ENCODE measurements at regions not wholly inside any gene's neighbourhood (a gene's known extent, or its start where the extent isn't known, plus 50 kb on each side); places are given as distances from the start of the nearest gene placed in this dataset.

DNA sequence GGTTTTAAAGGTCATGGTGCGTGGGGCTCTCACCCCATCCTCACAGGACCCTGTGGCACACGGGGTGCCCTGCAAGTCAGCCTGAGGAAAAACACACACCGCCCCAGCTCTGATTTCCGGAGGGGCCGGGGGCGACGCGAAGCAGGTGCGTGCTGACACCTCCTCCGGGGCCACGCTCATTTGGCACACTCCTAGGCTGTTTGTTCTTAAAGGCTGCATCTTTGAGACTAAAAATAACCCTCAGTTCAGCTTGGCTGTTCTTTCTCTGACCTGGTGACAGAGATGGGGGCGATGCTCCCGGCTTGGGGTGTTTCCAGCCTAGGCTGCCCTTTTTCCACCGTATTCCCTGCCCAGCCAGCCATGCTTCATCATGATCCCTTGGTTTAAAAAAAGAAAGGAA lies 141.5 kb upstream of the TPM1 start:
- no peak for TF ChIP-seq CTCF (IDR thresholded peaks at IDR 0.05)
- TF ChIP-seq EZH2 (IDR thresholded peaks at IDR 0.05; ENCODE audit: borderline replicate concordance, insufficient read depth, low read depth, low read length, poor library complexity, severe bottlenecking) = no peak

Measured in B cell (primary cell).